Heart right ventricle (tissue), 16 donors: ENCODE measurements at regions not wholly inside any gene's neighbourhood (a gene's known extent, or its start where the extent isn't known, plus 50 kb on each side); places are given as distances from the start of the nearest gene placed in this dataset.

ENCODE experiments used
- ATAC-seq, 8 donors: fragments of 200-7000 bp; cut with Tn5 transposase; one replicate each; pipeline ENCODE4 v1.9.1; 2020; ENCODE audit warnings: mild to moderate bottlenecking in 8 of 8, moderate library complexity in 8 of 8, moderate number of reproducible peaks in 1 of 8
- DNase-seq, 2 donors: peaks; one replicate each; pipeline ENCODE4 v3.0.0-alpha.2; 2020
- H3K27ac ChIP-seq, 10 donors: fragments of 200-600 bp; sonication (generic) in 2 of 10; one replicate each; pipeline versions ENCODE4 v1.5.0 to v1.8.0; 2020 to 2022; ENCODE audit warnings: mild to moderate bottlenecking in 3 of 10
- H3K27me3 ChIP-seq, 7 donors: fragments of 200-600 bp; one replicate each; pipeline ENCODE4 v1.8.0; 2021 to 2022; ENCODE audit warnings: mild to moderate bottlenecking in 2 of 7
- H3K36me3 ChIP-seq, 9 donors: fragments of 200-600 bp; sonication (generic) in 1 of 9; one replicate each; pipeline versions ENCODE4 v1.5.0 to v1.8.0; 2020 to 2022; ENCODE audit warnings: mild to moderate bottlenecking in 2 of 9
- H3K4me1 ChIP-seq, 9 donors: fragments of 200-600 bp; sonication (generic) in 1 of 9; one replicate each; pipeline versions ENCODE4 v1.5.0 to v1.8.0; 2020 to 2022; ENCODE audit warnings: mild to moderate bottlenecking in 4 of 9
- H3K4me3 ChIP-seq, 10 donors: fragments of 200-600 bp; sonication (generic) in 2 of 10; one replicate each; pipeline versions ENCODE4 v1.5.0 to v1.8.0; 2020 to 2022; ENCODE audit warnings: mild to moderate bottlenecking in 7 of 10, moderate library complexity in 2 of 10
- H3K9me3 ChIP-seq, 11 donors: fragments of 200-600 bp in 10 of 11; sonication (generic) in 2 of 11; one replicate each; pipeline versions ENCODE4 v1.5.0 to v1.8.0; 2013 to 2022; ENCODE audit warnings: mild to moderate bottlenecking in 2 of 11, control low read depth in 1 of 11, moderate library complexity in 1 of 11
- WGBS, 2 donors: extraction: QIAGEN DNeasy Blood & Tissue Kit; methylation state at CpG; one replicate each; pipeline ENCODE4 v1.1.7; 2013; ENCODE audit warnings: inconsistent platforms in 1 of 2; 5-methylcytosine and 5-hydroxymethylcytosine counted together
- intact Hi-C, 10 donors: fragments of 100-400 bp; cut with DNase I; formaldehyde crosslinking; loops; one replicate each; pipeline versions ENCODE4 v1.11.1 to v1.14.2; 2022
- TF ChIP-seq, protein P1 (sequence below), 9 donors: fragments of 200-600 bp; sonication (generic) in 2 of 9; IDR thresholded peaks; one replicate each; pipeline versions ENCODE4 v1.5.0 to v1.8.0; 2021 to 2022; ENCODE audit warnings: antibody characterized with exemption in 9 of 9, mild to moderate bottlenecking in 5 of 9, moderate library complexity in 1 of 9
- donor health status: Arrhythmogenic right ventricular cardiomyopathy.
- donor health status: ischemic (EF 13 %, LVEDD 7.1; RV severe dilation, severe dysfunction).
- donor health status: healthy with polysubstance abuse.
- donor health status: DM: no; HTN: yes; CAD: no.
- donor health status: DM: no; HTN: no; CAD: no.
- donor health status: ischemic (EF 25% LVEDD 6.9; RV normal size, moderate dysfunction).
- donor health status: ischemic (EF 25% LVEDD 5.7; RV mildly dilated, moderate dysfunction).
- donor health status: healthy.
- donor health status: DM: yes; HTN: yes; CAD: no.
- donor health status: Ischemic cardiomyopathy.
- donor health status: ischemic (EF 35%, LVEDD 5.7; RV mildly dilated, moderate dysfunction).
- donor health status: nonischemic (EF 11% LVEDD 7.7; RV severe dilation, severe dysfunction).
- donor health status: DM: yes; HTN: yes; CAD: no.
- donor health status: PGD.
- donor health status: ischemic (EF 29% LVEDD 5.4; RV normal size, mild dysfunction).
- donor health status: nonischemic (EF 23%, LVEDD 6.1; RV moderate dilation, normal function).

DNA sequence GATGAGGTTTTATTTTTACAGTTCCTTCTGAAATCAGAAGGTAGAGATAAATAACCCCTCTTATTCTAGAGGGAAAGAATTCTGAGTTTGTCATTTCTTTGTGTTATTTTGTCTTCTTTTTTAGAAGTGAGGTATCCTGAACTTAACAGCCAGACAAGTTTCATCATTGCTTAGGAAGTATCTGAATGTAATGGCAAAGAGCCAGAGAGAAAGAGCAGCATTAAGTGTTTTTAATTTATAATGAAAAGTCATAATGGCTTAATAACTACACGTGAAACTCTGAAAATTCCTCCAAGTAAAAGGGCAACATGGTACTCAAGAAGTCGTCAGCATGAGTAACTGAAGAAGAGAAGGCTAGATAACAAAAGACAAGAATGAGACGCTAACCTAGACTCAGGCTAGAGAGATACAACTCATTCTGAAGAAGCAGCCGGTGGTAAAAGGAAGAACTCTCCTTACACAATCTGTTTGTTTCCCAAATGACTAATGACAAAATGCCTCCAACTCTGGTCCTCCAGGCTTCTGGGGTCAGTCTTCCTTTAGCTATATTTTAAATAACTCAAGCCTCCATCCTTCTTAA, 116.2 kb upstream of the NECTIN3 start:
- no peaks in the 10 kb centered on the region for H3K27me3 ChIP-seq
- no peaks in the 10 kb centered on the region for H3K4me1 ChIP-seq
- no peak overlapping the region for H3K4me3 ChIP-seq
- TF ChIP-seq, protein P1, sequence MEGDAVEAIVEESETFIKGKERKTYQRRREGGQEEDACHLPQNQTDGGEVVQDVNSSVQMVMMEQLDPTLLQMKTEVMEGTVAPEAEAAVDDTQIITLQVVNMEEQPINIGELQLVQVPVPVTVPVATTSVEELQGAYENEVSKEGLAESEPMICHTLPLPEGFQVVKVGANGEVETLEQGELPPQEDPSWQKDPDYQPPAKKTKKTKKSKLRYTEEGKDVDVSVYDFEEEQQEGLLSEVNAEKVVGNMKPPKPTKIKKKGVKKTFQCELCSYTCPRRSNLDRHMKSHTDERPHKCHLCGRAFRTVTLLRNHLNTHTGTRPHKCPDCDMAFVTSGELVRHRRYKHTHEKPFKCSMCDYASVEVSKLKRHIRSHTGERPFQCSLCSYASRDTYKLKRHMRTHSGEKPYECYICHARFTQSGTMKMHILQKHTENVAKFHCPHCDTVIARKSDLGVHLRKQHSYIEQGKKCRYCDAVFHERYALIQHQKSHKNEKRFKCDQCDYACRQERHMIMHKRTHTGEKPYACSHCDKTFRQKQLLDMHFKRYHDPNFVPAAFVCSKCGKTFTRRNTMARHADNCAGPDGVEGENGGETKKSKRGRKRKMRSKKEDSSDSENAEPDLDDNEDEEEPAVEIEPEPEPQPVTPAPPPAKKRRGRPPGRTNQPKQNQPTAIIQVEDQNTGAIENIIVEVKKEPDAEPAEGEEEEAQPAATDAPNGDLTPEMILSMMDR (IDR thresholded peaks at IDR 0.05) = no peak
- H3K9me3 ChIP-seq = peaks cover 0 to 12% (median 4%) of the 10 kb centered on the region in 11 donors
- no peaks in the 10 kb centered on the region for H3K36me3 ChIP-seq
- H3K27ac ChIP-seq = no peak overlapping the region
- DNase-seq (no peak), ATAC-seq (no peak)
- intact Hi-C loops = no loop called here
- 57 to 64% methylated on average over 4 of the region's 4 CpGs for WGBS, 2 donors

DNA sequence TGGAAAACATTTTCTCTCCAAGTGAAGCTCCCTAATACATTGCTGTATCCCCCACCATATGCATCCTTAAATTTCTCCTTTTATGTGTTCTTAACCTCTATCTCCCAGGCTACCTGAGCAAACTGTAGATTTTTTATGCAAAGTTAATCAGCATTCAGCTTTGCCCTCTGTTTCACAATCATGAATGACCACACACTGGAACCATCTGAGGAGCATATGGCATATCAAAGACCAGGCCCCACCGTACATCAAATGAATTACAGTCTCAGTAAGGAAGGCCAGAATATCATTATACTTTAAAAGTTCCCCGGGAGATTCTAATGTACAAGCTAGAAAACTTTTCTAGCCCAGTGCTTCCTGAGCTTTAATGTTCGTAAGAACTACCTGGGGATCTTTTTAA, 115.5 kb upstream of the NECTIN3 start:
- H3K4me3 ChIP-seq = no peak overlapping the region
- intact Hi-C loops = no loop called here
- TF ChIP-seq, protein P1 (IDR thresholded peaks at IDR 0.05) = no peak
- H3K4me1 ChIP-seq = no peaks in the 10 kb centered on the region
- DNase-seq (no peak), ATAC-seq (no peak)
- H3K27ac ChIP-seq = no peak overlapping the region
- no peaks in the 10 kb centered on the region for H3K27me3 ChIP-seq
- H3K9me3 ChIP-seq = peaks cover 0 to 5% (median 0%) of the 10 kb centered on the region in 11 donors
- 86 to 92% methylated on average over 3 of the region's 3 CpGs for WGBS, 2 donors
- no peaks in the 10 kb centered on the region for H3K36me3 ChIP-seq

- Histone ChIP-seq H3K9me3 (peaks cover 0 to 7% (median 0%) of the 10 kb centered on the region in 11 donors), H3K4me1 (no peaks in the 10 kb centered on the region), H3K27me3 (no peaks in the 10 kb centered on the region), H3K36me3 (no peaks in the 10 kb centered on the region), H3K27ac (no peak overlapping the region), H3K4me3 (no peak overlapping the region)
- TF ChIP-seq, protein P1 (IDR thresholded peaks at IDR 0.05) = no peak
- DNase-seq = no peak
- ATAC-seq = no peak
- WGBS, 2 donors = 88 to 91% methylated on average over 1 of the region's 1 CpG
- intact Hi-C loops = no loop called here
Observed at GRCh38 chr3:110957247-110958025, 114.2 kb upstream of the NECTIN3 start.

DNA sequence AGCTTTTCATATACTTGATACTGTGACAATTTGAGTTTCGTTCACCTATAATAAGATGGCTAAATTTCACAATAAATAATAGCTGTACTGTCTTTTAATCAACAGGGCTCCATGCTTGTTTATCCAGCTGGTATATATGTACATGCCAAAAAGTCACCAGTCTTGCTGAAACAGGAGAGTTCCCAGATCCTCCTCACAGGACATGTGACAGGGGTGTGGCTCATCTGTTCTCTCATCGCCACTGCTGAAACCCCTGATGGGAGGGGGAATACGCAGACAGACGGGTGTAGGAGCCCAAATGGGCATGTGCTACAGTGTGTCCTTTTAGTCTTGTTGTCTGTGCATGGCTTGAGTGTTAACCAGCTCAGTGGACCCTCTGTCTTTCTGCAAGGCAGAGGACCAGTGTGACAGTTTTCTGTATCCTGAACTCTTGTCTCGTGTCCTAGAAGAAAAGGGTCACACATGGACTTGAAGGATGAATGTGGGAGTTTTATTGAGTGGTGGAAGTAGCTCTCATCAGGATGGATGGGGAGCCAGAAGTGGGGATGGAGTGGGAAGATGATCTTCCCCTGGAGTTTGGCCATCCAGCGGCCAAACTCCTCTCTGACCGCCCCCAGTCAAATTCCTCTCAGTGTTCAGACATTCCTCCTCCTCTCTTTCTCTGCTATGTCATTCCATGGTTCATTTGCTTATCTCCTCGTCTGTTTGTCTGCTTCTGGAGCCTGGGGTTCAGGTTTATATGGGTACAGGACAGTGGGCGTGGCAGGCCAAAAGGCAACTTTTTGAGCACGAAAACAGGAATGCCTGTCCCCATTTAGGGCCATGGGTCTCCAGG, 113.1 kb upstream of the NECTIN3 start:
- intact Hi-C loops = no loop called here
- Histone ChIP-seq H3K4me1 (no peaks in the 10 kb centered on the region), H3K4me3 (no peak overlapping the region), H3K36me3 (no peaks in the 10 kb centered on the region), H3K27me3 (no peaks in the 10 kb centered on the region), H3K9me3 (peaks cover 0 to 17% (median 0%) of the 10 kb centered on the region in 11 donors), H3K27ac (no peak overlapping the region)
- WGBS, 2 donors = 67 to 80% methylated on average over 10 of the region's 10 CpGs
- TF ChIP-seq, protein P1 (IDR thresholded peaks at IDR 0.05) = no peak
- ATAC-seq = no peak
- no peak for DNase-seq
